PC-9 (cell line): ENCODE measurements at regions not wholly inside any gene's neighbourhood (a gene's known extent, or its start where the extent isn't known, plus 50 kb on each side); places are given as distances from the start of the nearest gene placed in this dataset.

Source experiments
- BruUV-seq: library from RNA; stranded (reverse); fragments of 400-500 nt; replicated peaks from 2 replicates; lab custom pipeline; 2021; lab: Mats Ljungman, UMichigan
- CTCF ChIA-PET: fragments of 300-600 bp; sonication (Branson Sonifier 250); formaldehyde crosslinking; loops from one replicate; lab custom pipeline; 2022; ENCODE audit warnings: antibody characterized with exemption; lab: Charles Lee
- POLR2A ChIA-PET: fragments of 300-600 bp; sonication (Branson Sonifier 250); formaldehyde crosslinking; loops from one replicate; lab custom pipeline; 2022; ENCODE audit warnings: antibody characterized with exemption; ENCODE audit not compliant: unreplicated experiment; lab: Charles Lee
- DNase-seq, 2 experiments: peaks; one replicate each; pipeline versions ENCODE4 v3.0.0 to v3.0.0-alpha.2; 2015 to 2022; ENCODE audit warnings: mixed read lengths in 1 of 2
- H2AFZ ChIP-seq: fragments of 200-600 bp; sonication (generic); 2 replicates; pipeline ENCODE4 v1.8.1; 2017; ENCODE audit warnings: antibody characterized with exemption
- H3F3A ChIP-seq: fragments of 200-600 bp; sonication (generic); 2 replicates; pipeline ENCODE4 v1.8.1; 2017; ENCODE audit warnings: antibody characterized with exemption, mild to moderate bottlenecking, low read depth; ENCODE audit not compliant: insufficient read depth
- H3K27ac ChIP-seq: fragments of 200-600 bp; sonication (generic); 2 replicates; pipeline ENCODE4 v1.6.1; 2016; ENCODE audit warnings: mixed run types
- H3K27me3 ChIP-seq: fragments of 200-600 bp; sonication (generic); 2 replicates; pipeline ENCODE4 v1.6.1; 2016; ENCODE audit warnings: low read depth, mixed run types; ENCODE audit not compliant: insufficient read depth
- H3K36me3 ChIP-seq: fragments of 200-600 bp; sonication (generic); 2 replicates; pipeline ENCODE4 v1.6.1; 2016; ENCODE audit warnings: low read depth, mixed run types
- H3K4me1 ChIP-seq: fragments of 200-600 bp; sonication (generic); replicated peaks from 2 replicates; pipeline ENCODE4 v1.6.1; 2016; ENCODE audit warnings: mixed run types; ENCODE audit not compliant: insufficient read depth
- H3K4me2 ChIP-seq: fragments of 200-600 bp; sonication (generic); 2 replicates; pipeline ENCODE4 v1.6.1; 2017; ENCODE audit warnings: mixed run types
- H3K4me3 ChIP-seq: fragments of 200-600 bp; sonication (generic); 2 replicates; pipeline ENCODE4 v1.6.1; 2016; ENCODE audit warnings: mixed run types
- H3K79me2 ChIP-seq: fragments of 200-600 bp; sonication (generic); 2 replicates; pipeline ENCODE4 v1.6.1; 2017; ENCODE audit warnings: low read depth, mixed run types
- H3K9me2 ChIP-seq: fragments of 200-600 bp; sonication (generic); 2 replicates; pipeline ENCODE4 v1.8.1; 2017; ENCODE audit warnings: mild to moderate bottlenecking; ENCODE audit not compliant: insufficient read depth
- H3K9me3 ChIP-seq: fragments of 200-600 bp; sonication (generic); 2 replicates; pipeline ENCODE4 v1.8.1; 2016; ENCODE audit warnings: low read depth; ENCODE audit not compliant: insufficient read depth
- H4K20me1 ChIP-seq: fragments of 200-600 bp; sonication (generic); 2 replicates; pipeline ENCODE4 v1.8.1; 2017; ENCODE audit not compliant: insufficient read depth
- CTCF ChIP-seq: fragments of 200-600 bp; sonication (generic); conservative IDR thresholded peaks from 2 replicates; pipeline ENCODE4 v1.6.1; 2017; ENCODE audit warnings: mixed run types, antibody characterized with exemption, mild to moderate bottlenecking, moderate library complexity
- EZH2 ChIP-seq: fragments of 200-600 bp; sonication (generic); IDR thresholded peaks from 2 replicates; pipeline ENCODE4 v1.8.0; 2017; ENCODE audit warnings: antibody characterized with exemption, low read depth
- intact Hi-C: fragments of 100-400 bp; cut with micrococcal nuclease; formaldehyde crosslinking; loops from one replicate; pipeline ENCODE4 v1.10.0; 2022; ENCODE audit not compliant: unreplicated experiment

- TF ChIP-seq CTCF, result no peak
- no peaks in the 10 kb centered on the region for H3K27me3 ChIP-seq
- no peak overlapping the region for H3K4me3 ChIP-seq
- BruUV-seq, result no TSS peak
- POLR2A ChIA-PET, result no interaction called here
- no peak overlapping the region for H3K27ac ChIP-seq
- H3K9me3 ChIP-seq, result peaks cover 12% of the 10 kb centered on the region
- no peak for DNase-seq
- H3K4me1 ChIP-seq, result 0 out of 2 replicates have a peak, but pooled peaks cover 9% of the 10 kb centered on the region
- H3K79me2 ChIP-seq, result no peaks in the 10 kb centered on the region
- intact Hi-C loops, result no loop called here
- no peaks in the 10 kb centered on the region for H3F3A ChIP-seq
- no peaks in the 10 kb centered on the region for H4K20me1 ChIP-seq
- H3K4me2 ChIP-seq, result no peak overlapping the region
- H3K36me3 ChIP-seq, result no peaks in the 10 kb centered on the region
- H3K9me2 ChIP-seq, result no peaks in the 10 kb centered on the region
- no peak overlapping the region for H2AFZ ChIP-seq
- CTCF ChIA-PET, result no interaction called here
Observed at GRCh38 chr2:228540976-228541375, 359.5 kb upstream of the SPHKAP start.

GRCh38 chr2:228535396-228535795 is 353.9 kb upstream of the SPHKAP start:
- CTCF ChIA-PET, result no interaction called here
- no peak for TF ChIP-seq CTCF
- TF ChIP-seq EZH2, result no peak
- BruUV-seq, result no TSS peak

DNA sequence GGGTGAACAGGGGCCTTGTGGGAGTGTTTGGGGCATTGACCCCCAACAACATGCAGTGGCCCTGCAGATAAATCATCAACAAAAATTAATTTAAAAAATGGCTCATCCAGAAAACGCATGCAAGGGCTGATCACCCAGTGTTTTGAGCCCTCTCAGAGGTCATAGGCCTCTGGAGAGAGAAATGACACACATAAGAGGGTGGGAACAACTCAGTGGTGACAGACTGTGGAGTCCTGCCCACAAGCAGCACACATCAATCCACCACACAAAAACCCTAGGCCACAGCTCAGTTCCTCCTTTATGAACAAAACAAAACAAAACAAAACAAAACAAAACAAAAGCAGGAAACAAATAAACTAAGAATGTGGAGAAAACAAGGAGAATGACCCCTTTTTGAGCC is 351.7 kb upstream of the SPHKAP start:
- BruUV-seq, result no TSS peak
- Histone ChIP-seq H3K9me2 (no peaks in the 10 kb centered on the region), H3K9me3 (peaks cover 11% of the 10 kb centered on the region), H3F3A (no peaks in the 10 kb centered on the region), H3K36me3 (no peaks in the 10 kb centered on the region), H3K79me2 (no peaks in the 10 kb centered on the region), H3K4me2 (no peak overlapping the region), H3K27me3 (no peaks in the 10 kb centered on the region), H3K4me3 (no peak overlapping the region), H3K27ac (no peak overlapping the region), H2AFZ (no peak overlapping the region), H4K20me1 (no peaks in the 10 kb centered on the region), H3K4me1 (no peaks in the 10 kb centered on the region)
- ChIA-PET POLR2A (no interaction called here), CTCF (no interaction called here)
- TF ChIP-seq EZH2 (no peak), CTCF (no peak)
- no peak for DNase-seq
- intact Hi-C loops, result no loop called here

More at GRCh38 chr2:228535396-228535795, 353.9 kb upstream of the SPHKAP start:
- H3K27me3 ChIP-seq, result no peaks in the 10 kb centered on the region
- no peak overlapping the region for H2AFZ ChIP-seq
- POLR2A ChIA-PET, result no interaction called here
- H3K79me2 ChIP-seq, result no peaks in the 10 kb centered on the region
- intact Hi-C loops, result no loop called here
- no peak overlapping the region for H3K4me3 ChIP-seq
- H3K9me2 ChIP-seq, result no peaks in the 10 kb centered on the region
- no peaks in the 10 kb centered on the region for H3K4me1 ChIP-seq
- no peaks in the 10 kb centered on the region for H4K20me1 ChIP-seq
- no peak overlapping the region for H3K4me2 ChIP-seq
- DNase-seq, result no peak
- no peaks in the 10 kb centered on the region for H3F3A ChIP-seq
- H3K9me3 ChIP-seq, result peaks cover 18% of the 10 kb centered on the region
- no peaks in the 10 kb centered on the region for H3K36me3 ChIP-seq
- H3K27ac ChIP-seq, result no peak overlapping the region
